HS-5 (cell line): ENCODE measurements at regions not wholly inside any gene's neighbourhood (a gene's known extent, or its start where the extent isn't known, plus 50 kb on each side); places are given as distances from the start of the nearest gene placed in this dataset.
"Not testable (repeated sequence)": the region's sequence is repeated elsewhere in the genome, so short reads cannot be mapped to it uniquely, and the experiment has no call there.

Experiments
- DNase-seq: peaks from one replicate; pipeline ENCODE4 v3.0.0-alpha.2; 2012; ENCODE audit warnings: low read depth

DNA sequence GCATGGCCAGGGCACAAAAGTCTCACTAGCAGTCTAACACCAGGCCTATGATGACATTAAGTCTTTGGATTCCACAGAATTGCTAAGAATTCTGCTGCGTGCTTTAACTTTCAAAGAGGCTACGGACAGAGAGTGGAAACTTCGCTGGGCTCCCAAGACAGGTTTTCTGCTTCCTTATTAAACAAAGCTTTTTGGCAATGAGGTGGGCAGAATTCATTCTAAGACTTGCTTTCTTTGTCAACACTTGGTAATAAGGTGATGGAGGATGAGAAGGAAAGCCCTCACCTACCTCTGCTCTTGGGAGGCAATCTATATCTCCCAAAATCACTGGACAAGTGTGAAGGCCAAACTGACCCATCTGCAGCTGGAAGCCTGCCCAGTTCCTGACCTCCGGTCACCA lies 231.9 kb downstream of the ATPSCKMT start:
- DNase-seq: no peak

DNA sequence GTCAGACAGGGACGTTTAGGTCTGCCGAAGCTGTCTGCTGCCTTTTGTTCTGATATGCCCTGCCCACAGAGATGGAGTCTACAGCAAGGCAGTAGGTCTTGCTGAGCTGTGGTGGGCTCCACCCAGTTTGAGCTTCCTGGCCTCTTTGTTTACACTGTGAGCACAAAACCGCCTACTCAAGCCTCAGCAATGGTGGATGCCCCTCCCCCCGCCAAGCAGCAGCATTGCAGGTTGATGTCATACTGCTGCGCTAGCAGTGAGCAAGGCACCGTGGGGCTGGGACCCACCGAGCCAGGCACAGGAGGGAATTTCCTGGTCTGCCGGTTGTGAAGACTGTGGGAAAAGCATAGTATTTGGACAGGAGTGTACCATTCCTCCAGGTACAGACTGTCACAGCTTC lies 233.1 kb downstream of the ATPSCKMT start:
- not testable (repeated sequence) for DNase-seq

DNA sequence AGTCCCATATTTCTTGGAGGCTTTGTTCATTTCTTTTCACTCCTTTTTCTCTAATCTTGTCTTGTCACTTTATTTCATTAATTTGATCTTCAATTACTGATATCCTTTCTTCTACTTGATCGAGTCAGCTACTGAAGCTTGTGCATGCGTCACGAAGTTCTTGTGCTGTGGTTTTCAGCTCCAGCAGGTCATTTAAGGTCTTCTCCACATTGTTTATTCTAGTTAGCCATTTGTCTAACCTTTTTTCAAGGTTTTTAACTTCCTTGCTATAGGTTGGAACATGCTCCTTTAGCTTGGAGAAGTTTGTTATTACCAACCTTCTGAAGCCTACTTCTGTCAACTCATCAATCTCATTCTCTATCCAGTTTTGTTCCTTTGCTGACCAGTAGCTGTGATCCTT lies 234.0 kb downstream of the ATPSCKMT start:
- DNase-seq: not testable (repeated sequence)

DNA sequence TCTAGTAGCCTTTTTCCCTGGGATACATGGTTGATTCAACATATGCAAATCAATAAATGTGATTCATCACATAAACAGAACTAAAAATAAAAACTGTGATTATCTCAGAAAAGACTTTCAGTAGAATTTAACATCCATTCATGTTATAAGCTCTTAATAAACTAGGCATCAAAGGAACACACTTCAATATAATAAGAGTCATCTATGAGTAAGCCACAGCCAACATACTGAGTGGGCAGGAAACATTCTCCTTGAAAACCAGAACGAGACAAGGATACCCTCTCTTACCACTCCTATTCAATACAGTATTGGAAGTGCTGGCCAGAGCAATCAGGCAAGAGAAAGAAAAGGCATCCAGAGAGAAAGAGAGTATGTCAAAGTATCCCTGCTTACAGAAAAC lies 239.9 kb downstream of the ATPSCKMT start:
- DNase-seq: no peak

DNA sequence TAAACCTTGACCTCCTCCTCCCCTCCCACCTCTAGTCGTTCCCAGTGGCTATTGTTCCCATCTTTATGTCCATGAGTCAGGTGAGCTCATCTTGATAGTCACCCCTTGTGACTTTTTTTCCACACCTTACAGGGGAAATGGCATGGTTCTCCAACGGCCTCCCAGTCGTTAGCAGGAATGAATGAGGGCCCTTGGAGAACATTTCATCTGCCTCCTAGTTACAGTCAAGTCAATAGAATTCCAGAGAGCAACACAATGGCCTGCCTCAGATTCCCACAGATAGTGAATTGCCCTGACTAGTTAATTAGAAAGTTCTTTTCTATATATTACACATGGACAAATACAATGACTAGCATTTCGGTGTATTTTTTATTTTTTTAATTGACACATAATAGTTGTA lies 262.6 kb downstream of the ATPSCKMT start:
- DNase-seq: no peak

DNA sequence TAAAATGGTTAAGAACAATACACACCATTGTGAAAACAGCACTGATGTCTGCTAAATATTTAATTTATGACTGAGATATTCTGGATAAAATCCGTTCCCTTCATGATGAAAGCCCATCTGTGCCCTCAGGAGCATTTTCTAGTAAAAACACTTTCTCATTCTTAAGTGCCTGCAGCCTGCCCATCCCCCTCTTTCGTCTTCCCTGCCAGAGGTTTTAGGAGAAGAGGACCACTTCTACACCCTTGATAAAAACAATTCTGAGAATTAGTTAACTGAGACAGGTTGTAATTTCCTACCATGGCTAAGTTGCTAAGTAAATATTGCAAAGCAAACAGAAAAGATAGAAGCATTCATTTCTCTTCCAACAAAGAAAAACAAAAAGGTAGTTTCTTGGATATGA lies 272.6 kb downstream of the ATPSCKMT start:
- no peak for DNase-seq

DNA sequence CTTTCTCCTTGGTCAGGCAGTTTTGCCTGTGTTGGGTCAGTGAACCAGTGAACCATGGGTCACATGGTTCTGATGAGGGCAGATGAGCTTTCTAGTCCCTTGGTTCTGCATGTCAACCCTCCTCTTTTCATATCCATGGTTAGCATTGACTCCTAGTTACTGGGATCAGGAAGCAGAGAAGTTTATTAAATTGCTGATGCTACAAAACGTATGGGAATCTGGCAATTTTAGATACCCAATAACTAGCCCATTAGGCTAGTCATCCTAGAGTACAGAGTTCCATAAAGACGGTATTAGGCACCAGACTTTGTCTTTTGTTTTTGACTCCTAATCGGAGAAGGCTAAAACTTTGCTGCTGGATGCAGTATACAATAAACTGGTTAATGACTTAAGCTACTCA lies 273.1 kb downstream of the ATPSCKMT start:
- no peak for DNase-seq

DNA sequence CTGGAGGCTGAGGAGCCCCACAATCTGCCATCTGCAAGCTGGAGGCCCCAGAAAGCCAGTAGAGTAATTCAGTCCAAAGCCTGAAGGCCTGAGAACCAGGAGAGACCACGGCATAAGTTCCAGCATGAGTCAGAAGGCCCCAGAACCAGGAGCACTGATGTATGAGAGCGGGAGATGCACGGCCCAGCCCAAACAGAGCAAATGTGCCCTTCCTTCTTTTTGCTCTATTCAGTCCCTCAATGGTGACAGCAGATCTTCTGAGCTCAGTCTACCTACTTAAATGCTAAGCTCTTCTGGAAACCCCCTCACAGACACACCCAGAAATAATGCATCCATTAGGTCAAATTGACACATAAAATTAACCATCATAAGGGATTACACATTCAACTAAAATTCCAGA lies 277.6 kb downstream of the ATPSCKMT start:
- DNase-seq: no peak

DNA sequence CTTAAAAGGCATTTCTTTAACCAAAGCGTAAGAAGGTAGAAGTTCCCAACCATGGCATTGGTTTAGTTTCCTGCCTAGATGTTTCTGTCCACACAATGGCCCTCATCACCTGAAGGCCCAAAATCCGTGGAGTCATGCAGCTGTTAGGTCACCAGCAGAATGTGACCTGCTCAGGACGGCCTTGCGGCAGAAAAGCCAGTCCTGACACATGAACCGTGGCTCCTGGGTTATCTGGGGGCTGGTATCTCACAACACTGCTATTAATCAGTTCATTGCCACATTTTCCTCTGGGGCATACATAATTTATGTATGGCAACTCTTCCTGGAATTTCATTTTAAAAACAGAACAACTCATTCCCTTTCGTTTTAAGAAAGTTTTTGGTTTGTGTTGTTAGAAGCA lies 278.4 kb downstream of the ATPSCKMT start:
- no peak for DNase-seq

DNA sequence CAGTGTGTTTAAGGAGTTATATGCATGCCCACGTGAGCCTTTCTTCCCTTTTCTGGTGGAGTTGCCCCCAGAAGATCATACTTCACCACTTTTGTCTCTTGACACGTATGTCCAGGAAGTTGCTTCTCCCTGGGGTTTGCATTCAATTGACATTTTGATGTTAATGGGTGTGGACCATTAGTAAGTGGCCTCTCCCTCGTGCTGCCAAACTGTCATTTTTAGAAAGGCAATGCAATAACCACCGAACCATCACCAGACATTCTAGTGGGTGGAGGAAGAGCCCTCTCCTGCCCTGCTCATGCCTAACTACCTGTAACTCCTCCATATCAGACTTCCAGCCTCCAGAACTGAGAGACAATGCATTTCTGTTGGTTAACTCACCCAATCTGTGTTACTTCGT lies 290.8 kb downstream of the ATPSCKMT start:
- DNase-seq: no peak

DNA sequence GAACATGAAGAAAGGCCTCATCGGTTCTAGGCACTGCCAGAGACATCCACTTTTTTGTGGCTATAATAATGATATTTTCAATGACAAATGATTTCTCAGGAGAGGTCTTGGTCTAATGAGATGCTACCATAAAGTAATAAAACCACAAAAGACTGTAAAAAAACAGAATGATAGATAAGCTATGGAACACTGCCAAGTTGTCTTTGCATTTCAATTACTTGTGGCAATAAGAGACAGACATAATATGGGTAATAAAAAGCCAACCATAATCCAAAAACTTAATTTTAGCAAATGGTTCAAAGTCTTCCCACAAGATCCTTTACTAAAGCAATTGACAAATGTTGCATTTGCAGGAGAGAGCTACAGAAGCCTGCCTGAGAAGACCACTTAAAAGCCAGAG lies 292.5 kb downstream of the ATPSCKMT start:
- DNase-seq: no peak

DNA sequence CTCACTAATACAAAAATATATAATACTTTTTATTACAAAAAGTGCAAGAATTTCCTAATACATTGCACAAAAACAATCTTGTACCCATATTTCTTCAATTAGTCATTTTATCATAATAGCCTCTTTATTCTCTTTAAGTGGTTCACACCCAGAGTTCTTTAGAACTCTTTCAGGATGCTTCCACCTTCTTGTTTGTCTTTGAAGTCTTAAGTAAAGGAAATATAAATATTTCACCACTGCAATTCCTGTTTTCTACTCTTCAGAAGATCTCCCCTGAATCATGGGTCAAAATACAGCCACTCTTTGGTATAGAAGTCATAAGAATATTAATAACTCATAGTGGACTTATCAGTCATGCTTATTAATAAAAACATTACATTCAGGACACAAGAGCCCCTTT lies 293.0 kb downstream of the ATPSCKMT start:
- DNase-seq: no peak

DNA sequence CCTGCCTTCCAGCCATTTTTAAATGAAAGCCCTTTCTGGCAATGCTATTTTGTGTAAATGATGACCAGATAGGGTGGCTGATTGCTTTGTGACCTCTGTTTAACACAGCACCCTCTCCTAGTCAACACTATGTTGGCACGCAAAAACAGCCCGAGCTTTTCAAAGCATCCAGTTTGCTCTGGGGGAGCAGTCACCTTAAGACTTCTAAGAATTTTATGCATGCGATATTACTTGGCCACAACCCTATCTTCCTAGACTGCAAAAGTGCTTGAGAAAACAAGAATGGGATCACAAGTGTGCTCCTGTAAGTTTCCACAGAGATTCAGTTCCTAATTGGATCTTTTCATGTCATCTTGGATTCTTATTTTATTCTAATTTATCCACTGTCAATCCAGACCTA lies 294.1 kb downstream of the ATPSCKMT start:
- DNase-seq: no peak

DNA sequence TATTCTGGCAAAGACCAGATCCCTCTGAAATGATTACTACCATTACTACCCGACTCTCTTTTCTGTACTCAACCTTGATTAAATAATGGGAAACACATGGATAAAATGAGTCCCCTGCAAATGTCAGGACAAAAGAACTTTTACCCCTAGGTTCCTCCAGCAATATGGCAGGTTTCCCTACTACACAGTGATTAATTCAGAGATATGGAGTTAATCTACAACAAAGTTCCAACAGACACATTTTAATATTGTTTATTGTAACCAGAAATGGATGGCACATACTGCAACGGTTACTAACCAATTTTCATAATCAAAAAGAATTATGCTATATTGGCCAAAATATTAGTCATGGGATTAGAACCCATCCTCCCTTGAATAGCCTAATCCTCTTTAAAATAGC lies 294.8 kb downstream of the ATPSCKMT start:
- DNase-seq: no peak

DNA sequence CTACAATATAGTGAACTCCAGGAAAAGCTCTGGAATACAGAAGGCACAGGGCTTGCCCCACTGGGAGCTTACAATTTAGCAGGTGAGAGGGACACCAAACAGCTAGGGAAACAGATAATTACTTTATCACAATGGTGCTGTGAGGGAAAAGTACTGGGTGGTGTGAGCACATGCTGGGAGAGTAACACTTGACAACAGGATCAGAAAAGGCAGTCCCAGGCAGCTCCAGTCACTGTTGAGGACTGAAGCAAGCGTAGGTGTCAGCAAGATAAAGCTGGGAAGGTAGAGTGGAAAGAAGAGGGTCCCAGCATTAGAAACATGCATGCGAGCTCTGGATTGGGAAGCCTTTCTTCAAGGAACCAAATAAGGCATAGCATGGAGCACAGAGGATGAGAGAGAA lies 296.0 kb downstream of the ATPSCKMT start:
- DNase-seq: no peak

DNA sequence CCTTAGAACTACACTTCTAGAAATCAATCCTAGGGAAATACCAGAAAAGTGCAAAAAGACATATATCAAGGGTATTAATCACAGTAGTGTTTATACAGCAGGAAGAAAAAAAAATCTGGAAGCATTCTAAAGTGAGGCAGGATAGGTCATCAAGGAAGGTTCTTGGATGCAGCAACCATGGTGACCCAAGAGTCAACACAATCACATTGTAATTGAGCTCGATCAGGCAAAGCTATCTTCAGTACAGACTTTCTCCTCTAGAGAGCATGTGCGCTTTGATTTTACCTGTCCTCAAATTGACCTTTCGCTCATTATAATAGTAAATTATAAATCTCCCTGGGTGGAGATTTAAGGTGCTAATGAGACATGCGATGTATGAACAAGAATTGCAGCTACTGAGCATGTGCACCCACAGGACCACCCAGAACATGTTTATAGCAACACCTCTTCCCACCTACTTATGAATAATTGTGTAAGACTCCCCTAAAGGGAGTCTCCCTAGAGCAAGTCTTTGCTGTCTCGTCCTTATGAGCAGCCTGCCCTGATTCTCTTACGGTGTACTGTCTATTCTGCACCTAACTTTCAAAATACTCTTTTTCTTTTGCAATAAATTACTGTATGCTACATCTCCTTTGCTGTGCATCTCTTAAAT lies 297.7 kb downstream of the ATPSCKMT start:
- DNase-seq: no peak

DNA sequence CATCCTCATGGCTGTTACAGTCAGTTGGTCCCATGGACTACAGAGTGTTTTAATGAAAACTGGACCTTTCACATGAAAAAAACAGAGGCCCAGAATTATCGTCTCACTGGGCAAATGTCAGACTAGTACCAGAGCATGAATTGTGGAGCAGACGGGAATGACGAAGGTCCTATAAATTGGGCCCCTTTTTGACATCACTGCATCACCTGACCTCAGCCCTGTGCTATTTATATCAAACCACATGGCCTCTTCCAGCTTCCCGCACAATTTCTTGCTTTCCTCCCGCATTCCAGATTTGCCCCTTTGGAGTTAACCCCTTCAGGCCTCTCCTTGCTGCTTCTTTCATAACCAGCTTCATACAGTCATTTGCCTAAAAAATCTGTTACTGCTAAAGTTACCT lies 301.7 kb downstream of the ATPSCKMT start:
- DNase-seq: no peak

DNA sequence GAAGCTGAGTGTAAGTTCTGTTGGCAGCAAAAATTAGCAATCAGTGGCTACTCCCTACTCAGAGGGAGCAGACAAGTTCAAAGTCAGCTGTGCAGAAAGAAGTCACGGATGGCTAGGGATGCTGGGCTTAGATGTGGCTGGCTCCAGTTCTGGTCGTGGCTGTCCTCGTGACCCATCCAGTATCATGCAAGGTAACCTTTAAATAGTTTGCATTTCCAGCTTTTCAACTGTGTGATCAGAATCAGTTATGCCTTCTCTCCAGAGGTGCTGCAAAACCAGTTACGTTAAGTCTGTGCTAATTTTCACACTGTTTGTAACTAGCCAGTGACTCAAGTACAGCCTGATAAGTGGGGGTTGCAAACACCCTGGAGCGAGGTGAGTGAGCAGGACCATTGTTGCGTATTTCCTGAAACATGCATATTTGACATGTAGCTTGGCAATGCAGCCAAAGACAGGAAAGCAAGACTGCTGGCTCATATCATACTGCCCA lies 302.4 kb downstream of the ATPSCKMT start:
- DNase-seq: no peak

DNA sequence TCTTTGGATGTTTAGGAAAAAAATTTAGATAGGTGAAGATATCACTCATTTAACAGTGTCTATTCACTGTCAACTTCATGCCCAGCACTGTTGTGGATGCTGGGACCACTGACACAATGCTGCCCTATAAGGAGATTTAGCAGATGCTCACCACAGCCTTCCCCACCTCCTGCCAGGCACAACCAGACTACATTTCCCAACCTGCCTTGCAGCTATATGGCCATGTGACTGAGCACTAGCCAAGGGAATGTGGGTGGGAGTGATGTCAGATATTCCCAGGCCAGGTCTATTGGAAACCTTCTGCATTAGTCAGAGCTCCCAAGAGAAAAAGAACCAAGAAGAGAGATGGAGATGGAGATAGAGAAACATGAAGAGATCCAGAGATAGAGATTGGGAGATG lies 302.6 kb upstream of the TAS2R1 start:
- DNase-seq: peak; percentile 70

DNA sequence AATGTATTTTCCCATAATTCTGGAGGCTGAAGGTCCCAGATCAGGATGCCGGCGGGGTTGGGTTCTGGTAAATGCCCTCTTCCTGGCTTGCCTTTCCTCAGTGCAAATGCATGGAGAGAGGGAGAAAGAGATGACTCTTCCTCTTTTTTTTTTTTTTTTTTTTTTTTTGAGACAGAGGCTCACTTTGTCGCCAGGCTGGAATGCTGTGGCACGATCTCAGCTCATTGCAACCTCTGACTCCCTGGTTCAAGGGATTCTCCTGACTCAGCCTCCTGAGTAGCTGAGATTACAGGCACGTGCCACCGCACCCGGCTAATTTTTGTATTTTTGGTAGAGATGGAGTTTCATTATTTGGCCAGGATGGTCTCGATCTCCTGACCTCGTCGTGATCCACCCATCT lies 300.0 kb upstream of the TAS2R1 start:
- peak; percentile 56 for DNase-seq

DNA sequence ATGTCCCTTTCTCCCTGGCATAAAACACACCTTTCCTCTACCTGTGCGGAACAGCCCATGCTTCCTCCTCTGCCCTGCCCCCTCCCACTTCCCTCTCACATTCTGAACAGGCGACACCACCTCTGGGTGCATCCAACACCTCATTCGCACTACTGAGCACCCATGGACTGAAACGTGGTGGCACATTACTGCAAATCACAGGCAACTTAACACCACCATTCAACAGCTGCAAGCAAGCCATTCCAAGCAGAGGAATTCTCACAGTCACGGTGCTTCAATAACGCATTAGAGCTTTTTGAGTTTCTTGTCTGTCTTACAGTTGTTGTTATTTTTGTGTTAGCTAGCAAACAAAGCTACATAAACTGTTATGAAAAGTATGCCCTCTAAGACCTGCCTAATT lies 298.2 kb upstream of the TAS2R1 start:
- no peak for DNase-seq

DNA sequence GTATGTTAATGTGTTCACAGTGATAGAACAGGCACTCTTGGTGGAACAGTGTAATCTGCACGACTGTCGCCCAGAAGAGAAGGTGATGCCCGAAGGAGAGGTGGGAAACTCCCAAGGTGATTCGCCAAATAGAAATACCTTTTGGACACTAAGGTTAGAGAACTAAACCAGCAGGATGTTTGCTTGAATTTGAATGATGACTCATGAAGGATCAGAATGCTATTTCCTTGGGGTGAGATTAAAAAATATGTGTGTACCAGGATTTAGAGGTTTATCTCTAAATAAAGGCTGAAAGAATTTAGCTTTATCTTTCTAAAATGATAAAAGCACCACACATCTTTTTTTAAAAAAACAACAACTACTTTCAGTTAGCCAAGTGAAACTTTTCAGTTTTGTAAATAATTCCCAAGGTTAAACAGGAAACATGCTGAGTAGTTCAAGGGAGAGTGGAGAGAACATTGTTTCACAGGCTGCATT lies 297.4 kb upstream of the TAS2R1 start:
- DNase-seq: peak; percentile 46

DNA sequence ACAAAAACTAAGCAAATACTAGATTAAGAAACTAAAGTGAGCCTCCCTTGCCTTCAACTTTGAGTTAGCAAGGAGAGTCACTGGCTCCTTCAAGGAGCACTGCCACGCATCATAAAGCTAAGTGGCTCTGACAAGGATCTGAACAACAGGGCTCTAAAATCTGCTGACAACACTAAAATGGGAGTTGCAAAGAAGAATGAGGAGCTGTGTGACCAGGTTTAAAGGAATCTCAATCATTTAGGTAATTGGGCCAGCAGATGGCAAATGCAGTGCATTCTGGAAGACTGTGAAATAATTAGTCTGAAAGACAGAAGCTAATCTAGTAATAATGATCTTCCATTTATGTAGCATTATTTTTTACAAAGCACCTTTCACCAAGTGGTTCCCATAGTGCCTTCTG lies 297.0 kb upstream of the TAS2R1 start:
- peak; percentile 32 for DNase-seq

DNA sequence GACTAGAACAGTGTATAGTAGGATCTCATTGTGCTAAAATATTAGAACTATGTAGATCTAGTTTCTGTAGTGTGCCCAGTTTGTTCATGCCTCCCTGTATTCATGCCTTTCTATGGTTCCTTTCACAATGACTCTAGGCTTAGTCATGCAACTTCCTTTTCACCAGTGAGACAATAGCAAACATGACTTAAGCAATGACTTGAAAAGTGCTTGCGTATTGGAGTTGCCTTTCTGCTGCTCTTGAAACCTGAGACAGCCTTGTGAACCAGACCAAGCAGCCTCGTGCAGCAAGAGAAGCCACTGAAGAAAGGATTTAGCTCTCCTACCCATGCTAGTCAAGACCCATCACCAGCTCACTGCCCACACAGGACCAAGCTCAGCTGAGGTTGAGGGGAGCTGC lies 294.5 kb upstream of the TAS2R1 start:
- DNase-seq: peak; percentile 94
